Activated naive CD8-positive, alpha-beta T cell treated with anti-CD3 and anti-CD28 coated beads, Interleukin-2, amount 50 U/mL, for 24 hours (primary cell): ENCODE measurements at regions not wholly inside any gene's neighbourhood (a gene's known extent, or its start where the extent isn't known, plus 50 kb on each side); places are given as distances from the start of the nearest gene placed in this dataset.
A peak's percentile ranks its signal among the peaks of the same experiment; 100 is the strongest.
"Not testable (repeated sequence)": the region's sequence is repeated elsewhere in the genome, so short reads cannot be mapped to it uniquely, and the experiment has no call there.

ENCODE experiments used
- ATAC-seq: fragments of 150-1000 bp; cut with Tn5 transposase; one replicate; pipeline ENCODE4 v1.10.0; 2021
- DNase-seq: peaks from one replicate; pipeline ENCODE4 v3.0.0; 2021
- H3K27ac Mint-ChIP-seq: one replicate; pipeline ENCODE4 v1.8.0; 2021; ENCODE audit warnings: mild to moderate bottlenecking, mixed read lengths
- H3K27me3 Mint-ChIP-seq: one replicate; pipeline ENCODE4 v1.8.0; 2021; ENCODE audit warnings: mixed read lengths
- H3K36me3 Mint-ChIP-seq: one replicate; pipeline ENCODE4 v1.8.0; 2021; ENCODE audit warnings: low read depth, mixed read lengths
- H3K4me1 Mint-ChIP-seq: one replicate; pipeline ENCODE4 v1.8.0; 2021; ENCODE audit warnings: mixed read lengths
- H3K4me3 Mint-ChIP-seq: one replicate; pipeline ENCODE4 v1.8.0; 2021; ENCODE audit warnings: mild to moderate bottlenecking, moderate library complexity, mixed read lengths
- H3K9me3 Mint-ChIP-seq: one replicate; pipeline ENCODE4 v1.8.0; 2021; ENCODE audit warnings: mixed read lengths

DNA sequence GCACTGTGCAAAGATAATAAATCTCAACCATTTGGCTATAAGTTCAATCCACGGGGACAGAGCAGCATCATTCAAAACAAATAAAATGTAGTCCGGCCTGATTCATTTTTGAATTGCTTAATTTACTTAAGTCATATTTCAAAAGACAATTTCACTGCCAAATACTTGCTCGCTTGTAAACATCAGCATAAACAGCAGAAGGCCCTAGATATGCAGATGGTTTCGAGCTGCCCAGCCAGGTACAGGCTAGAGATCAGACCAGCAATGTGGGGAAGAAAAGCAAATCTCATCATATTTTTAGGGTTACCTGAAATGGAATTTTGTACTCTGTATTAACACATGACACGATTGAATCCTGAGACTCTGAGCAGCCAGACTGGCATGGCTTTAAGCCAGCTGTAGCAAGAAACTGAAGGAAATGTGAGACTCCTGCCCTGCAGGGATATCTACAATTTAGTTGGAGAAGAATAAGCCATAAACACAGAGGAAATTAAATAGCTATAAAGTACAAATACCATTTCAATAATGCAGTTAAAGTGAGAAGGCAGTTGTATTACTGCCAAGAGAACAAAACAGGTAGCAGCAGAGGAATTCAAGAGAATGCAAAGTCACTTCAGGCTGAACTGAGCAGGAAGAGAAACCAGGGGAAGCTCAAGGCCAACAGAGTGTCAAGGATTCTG lies 440.3 kb downstream of the ETS1 start:
- H3K27ac Mint-ChIP-seq = no peak overlapping the region
- DNase-seq = no peak

DNA sequence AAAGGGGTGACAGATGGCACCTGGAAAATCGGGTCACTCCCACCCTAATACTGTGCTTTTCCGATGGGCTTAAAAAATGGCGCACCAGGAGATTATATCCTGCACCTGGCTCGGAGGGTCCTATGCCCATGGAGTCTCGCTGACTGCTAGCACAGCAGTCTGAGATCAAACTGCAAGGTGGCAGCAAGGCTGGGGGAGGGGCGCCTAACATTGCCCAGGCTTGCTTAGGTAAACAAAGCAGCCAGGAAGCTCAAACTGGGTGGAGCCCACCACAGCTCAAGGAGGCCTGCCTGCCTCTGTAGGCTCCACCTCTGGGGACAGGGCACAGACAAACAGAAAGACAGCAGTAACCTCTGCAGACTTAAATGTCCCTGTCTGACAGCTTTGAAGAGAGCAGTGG lies 447.1 kb downstream of the ETS1 start:
- DNase-seq, H3K4me3 Mint-ChIP-seq, H3K9me3 Mint-ChIP-seq, H3K4me1 Mint-ChIP-seq, ATAC-seq, H3K36me3 Mint-ChIP-seq, H3K27me3 Mint-ChIP-seq, H3K27ac Mint-ChIP-seq: not testable (repeated sequence)

More for the DNA sequence above, 440.3 kb downstream of the ETS1 start:
- ATAC-seq = no peak
- no peaks in the 10 kb centered on the region for H3K27me3 Mint-ChIP-seq
- H3K4me1 Mint-ChIP-seq = no peaks in the 10 kb centered on the region
- no peak overlapping the region for H3K4me3 Mint-ChIP-seq
- no peaks in the 10 kb centered on the region for H3K9me3 Mint-ChIP-seq
- no peaks in the 10 kb centered on the region for H3K36me3 Mint-ChIP-seq

- Mint-ChIP-seq H3K27me3 (no peaks in the 10 kb centered on the region), H3K9me3 (peaks cover 5% of the 10 kb centered on the region), H3K4me3 (no peak overlapping the region), H3K4me1 (no peaks in the 10 kb centered on the region), H3K36me3 (no peaks in the 10 kb centered on the region), H3K27ac (no peak overlapping the region)
- ATAC-seq (no peak), DNase-seq (no peak)
These were observed 451.9 kb downstream of the ETS1 start for GRCh38 chr11:128135451-128135850.

DNA sequence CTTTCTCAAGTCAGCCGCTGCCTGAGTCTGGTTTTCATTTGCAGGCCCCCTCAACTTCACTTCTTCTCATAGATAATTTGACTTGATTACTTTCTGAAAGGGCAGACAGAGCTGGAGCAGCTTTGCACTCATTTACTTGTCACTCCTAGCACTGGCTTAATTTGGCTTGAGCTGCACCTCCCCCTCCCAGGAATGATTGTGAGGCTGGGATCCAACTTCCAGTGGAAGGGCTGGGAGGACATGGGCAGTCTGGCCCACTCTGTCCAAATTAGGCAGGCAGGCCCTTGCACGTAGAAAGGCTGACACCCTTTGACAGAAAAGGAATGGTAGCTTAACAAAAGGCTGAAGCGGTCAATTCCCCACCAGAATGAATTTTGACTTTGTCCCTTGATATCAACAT lies 453.9 kb downstream of the ETS1 start:
- ATAC-seq = no peak
- Mint-ChIP-seq H3K9me3 (no peaks in the 10 kb centered on the region), H3K27ac (no peak overlapping the region), H3K4me3 (no peak overlapping the region), H3K36me3 (no peaks in the 10 kb centered on the region), H3K27me3 (no peaks in the 10 kb centered on the region), H3K4me1 (no peaks in the 10 kb centered on the region)
- no peak for DNase-seq

DNA sequence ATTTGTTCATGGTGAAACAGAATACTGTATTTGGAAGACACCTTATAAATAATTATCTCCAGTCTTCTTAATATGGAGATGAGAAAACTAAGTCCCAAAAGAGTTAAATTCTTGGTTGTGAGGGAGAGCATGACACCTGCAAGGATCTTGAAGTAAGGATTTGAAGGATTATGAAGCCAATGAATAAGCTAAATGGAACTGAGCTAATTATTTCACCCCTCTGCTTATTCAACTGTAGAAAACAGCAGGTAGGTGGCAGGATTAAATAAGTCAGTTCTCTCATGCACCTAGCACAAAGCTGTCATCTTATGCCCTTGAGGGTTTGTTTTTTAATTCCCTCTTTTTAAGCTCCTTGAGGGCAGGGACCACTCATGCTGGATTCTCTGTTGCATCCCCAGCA lies 457.3 kb downstream of the ETS1 start:
- Mint-ChIP-seq H3K36me3 (no peaks in the 10 kb centered on the region), H3K27me3 (no peaks in the 10 kb centered on the region), H3K27ac (no peak overlapping the region), H3K4me1 (no peaks in the 10 kb centered on the region), H3K4me3 (no peak overlapping the region), H3K9me3 (no peaks in the 10 kb centered on the region)
- ATAC-seq = no peak
- DNase-seq = no peak

DNA sequence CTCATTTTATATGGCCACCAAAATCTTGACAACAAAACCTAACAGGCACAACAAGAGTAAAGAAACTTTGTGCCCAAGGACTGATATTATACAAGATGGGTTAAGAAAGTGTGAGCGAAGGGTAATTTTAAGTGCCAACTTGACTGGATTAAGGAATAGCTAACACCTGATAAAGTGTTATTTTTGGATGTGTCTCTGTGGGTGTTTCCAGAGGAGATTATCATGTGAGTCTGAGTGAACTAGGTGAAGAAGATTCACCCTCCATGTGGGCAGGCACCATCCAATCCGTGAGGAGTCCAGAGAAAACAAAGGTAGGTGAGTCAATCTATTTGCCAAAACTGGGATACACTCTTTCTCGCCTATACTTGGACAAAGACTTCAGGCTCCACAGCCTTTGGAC lies 461.6 kb downstream of the ETS1 start:
- Mint-ChIP-seq H3K9me3 (no peaks in the 10 kb centered on the region), H3K27ac (no peak overlapping the region), H3K36me3 (no peaks in the 10 kb centered on the region), H3K27me3 (no peaks in the 10 kb centered on the region), H3K4me1 (no peaks in the 10 kb centered on the region), H3K4me3 (no peak overlapping the region)
- DNase-seq (no peak), ATAC-seq (no peak)

GRCh38 chr11:128116885-128117284 lies 470.5 kb downstream of the ETS1 start:
- Mint-ChIP-seq H3K36me3 (peaks cover 3% of the 10 kb centered on the region), H3K9me3 (no peaks in the 10 kb centered on the region), H3K27ac (no peak overlapping the region), H3K27me3 (peaks cover 2% of the 10 kb centered on the region), H3K4me1 (peaks cover 1% of the 10 kb centered on the region), H3K4me3 (no peak overlapping the region)
- DNase-seq (no peak), ATAC-seq (no peak)

DNA sequence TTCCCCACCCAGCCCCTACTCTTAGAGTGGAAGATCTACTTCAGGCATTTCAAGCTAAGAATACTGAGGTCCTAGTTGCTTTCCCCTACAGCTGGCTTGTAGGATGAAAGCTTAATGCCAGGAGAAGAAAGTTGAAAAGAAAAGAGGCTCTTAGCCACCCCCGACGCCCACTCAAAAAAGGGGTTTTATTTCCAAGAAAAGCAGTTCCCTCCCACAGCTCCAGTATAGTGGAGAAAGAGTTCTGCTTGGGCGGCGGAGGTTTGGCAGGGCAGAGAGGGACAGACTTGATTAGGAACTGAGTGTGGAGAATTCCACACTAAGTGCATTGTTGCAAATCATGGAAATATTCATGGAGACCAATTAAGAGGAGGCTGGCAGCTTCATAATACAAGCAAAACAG lies 470.9 kb downstream of the ETS1 start:
- H3K36me3 Mint-ChIP-seq = peaks cover 3% of the 10 kb centered on the region
- DNase-seq (no peak), ATAC-seq (no peak)
- peaks cover 2% of the 10 kb centered on the region for H3K27me3 Mint-ChIP-seq
- peaks cover 1% of the 10 kb centered on the region for H3K4me1 Mint-ChIP-seq
- H3K27ac Mint-ChIP-seq = no peak overlapping the region
- no peak overlapping the region for H3K4me3 Mint-ChIP-seq
- H3K9me3 Mint-ChIP-seq = no peaks in the 10 kb centered on the region

- H3K4me1 Mint-ChIP-seq = peaks cover 24% of the 10 kb centered on the region
- peaks cover 10% of the 10 kb centered on the region for H3K27me3 Mint-ChIP-seq
- peak; percentile 24 for ATAC-seq
- H3K9me3 Mint-ChIP-seq = peaks cover 14% of the 10 kb centered on the region
- H3K36me3 Mint-ChIP-seq = peaks cover 9% of the 10 kb centered on the region
- no peak overlapping the region for H3K27ac Mint-ChIP-seq
- H3K4me3 Mint-ChIP-seq = no peak overlapping the region
- no peak for DNase-seq
These were observed 481.4 kb downstream of the ETS1 start for GRCh38 chr11:128105950-128106349.

- peaks cover 14% of the 10 kb centered on the region for H3K9me3 Mint-ChIP-seq
- no peak for ATAC-seq
- peaks cover 24% of the 10 kb centered on the region for H3K4me1 Mint-ChIP-seq
- DNase-seq = no peak
- peaks cover 9% of the 10 kb centered on the region for H3K36me3 Mint-ChIP-seq
- H3K4me3 Mint-ChIP-seq = no peak overlapping the region
- H3K27me3 Mint-ChIP-seq = peaks cover 10% of the 10 kb centered on the region
- no peak overlapping the region for H3K27ac Mint-ChIP-seq
These were observed 481.8 kb downstream of the ETS1 start for GRCh38 chr11:128105511-128105910.

DNA sequence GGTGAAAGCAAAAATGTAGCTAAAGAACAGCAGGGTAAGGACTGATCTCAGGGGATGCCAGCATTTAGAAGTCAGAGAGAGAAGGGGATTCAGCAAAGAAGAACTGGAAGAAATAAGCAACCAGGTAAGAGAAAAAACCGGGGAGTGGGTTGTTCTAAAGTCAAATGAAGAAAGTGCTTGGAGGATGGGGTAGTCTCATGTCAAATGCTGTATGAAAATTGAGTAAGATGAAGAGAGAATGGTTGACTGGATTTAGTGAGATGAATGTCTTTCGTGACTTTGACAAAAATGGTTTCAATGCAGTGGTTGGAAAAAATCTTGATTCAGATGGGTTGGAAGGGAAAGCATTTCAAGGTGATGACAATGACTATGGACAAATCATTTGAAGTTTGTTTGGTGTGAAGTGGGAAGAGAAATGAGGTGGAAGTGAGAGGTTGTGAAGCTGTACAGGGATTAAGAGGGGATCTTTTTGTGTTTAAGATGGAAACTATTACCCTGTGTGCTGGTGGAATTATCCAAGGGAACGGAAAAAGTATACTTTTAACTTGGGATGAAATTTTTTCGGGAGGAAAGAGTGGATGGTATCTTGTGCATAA lies 484.0 kb downstream of the ETS1 start:
- Mint-ChIP-seq H3K27ac (peak overlapping the region; percentile 62), H3K36me3 (peaks cover 8% of the 10 kb centered on the region), H3K27me3 (peaks cover 7% of the 10 kb centered on the region), H3K9me3 (peaks cover 12% of the 10 kb centered on the region), H3K4me3 (peak overlapping the region; percentile 20), H3K4me1 (peaks cover 39% of the 10 kb centered on the region)
- DNase-seq (no peak), ATAC-seq (peak; percentile 44)

DNA sequence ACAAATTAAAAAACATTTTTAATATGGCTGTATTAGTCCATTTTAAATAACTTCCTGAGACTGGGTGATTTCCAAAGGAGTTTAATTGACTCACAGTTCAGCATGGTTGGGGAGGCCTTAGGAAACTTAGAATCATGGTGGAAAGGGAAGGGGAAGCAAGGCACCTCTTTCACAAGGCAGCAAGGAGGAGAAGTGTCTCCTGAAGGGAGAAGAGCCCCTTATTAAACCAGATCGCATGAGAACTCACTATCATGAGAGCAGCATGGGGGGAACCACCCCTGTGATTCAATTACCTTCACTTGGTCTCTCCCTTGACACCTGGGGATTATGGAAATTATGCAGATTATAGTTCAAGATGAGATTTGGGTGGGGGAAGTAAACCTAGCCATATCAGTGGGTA lies 488.6 kb downstream of the ETS1 start:
- H3K27ac Mint-ChIP-seq = peak overlapping the region; percentile 56

DNA sequence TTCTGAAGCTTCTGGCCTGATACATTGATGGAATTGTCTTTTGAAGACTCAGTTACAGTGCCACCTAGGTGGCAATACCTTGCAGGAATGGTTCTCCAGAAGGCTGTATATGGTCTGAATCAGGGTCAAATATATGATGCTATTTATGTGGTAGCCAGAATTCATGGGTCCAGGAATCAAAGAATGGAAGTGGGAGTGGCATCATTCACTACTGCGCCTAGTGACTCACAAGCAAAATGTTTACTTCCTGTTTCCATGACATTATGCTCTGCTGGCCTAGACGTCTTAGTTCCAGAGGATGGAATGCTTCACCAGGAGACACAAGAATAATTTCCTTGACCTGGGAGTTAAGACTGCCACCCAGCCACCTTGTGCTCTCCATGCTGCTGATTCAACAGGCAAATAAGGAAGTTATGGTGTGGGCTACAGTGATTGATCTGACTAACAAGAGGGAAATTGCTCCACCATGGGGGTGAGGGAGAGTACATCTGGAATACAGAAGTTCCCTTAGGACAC lies 491.8 kb downstream of the ETS1 start:
- H3K27ac Mint-ChIP-seq = no peak overlapping the region
- H3K27me3 Mint-ChIP-seq = no peaks in the 10 kb centered on the region
- no peak for ATAC-seq
- peaks cover 2% of the 10 kb centered on the region for H3K36me3 Mint-ChIP-seq
- H3K9me3 Mint-ChIP-seq = peaks cover 11% of the 10 kb centered on the region
- no peak overlapping the region for H3K4me3 Mint-ChIP-seq
- no peak for DNase-seq
- H3K4me1 Mint-ChIP-seq = peaks cover 39% of the 10 kb centered on the region

More for the DNA sequence above, 488.6 kb downstream of the ETS1 start:
- DNase-seq (peak; percentile 13), ATAC-seq (peak; percentile 83)
- Mint-ChIP-seq H3K4me3 (no peak overlapping the region), H3K27me3 (peaks cover 3% of the 10 kb centered on the region), H3K4me1 (peaks cover 49% of the 10 kb centered on the region), H3K9me3 (peaks cover 9% of the 10 kb centered on the region), H3K36me3 (peaks cover 3% of the 10 kb centered on the region)

GRCh38 chr11:128093689-128094088 lies 493.7 kb downstream of the ETS1 start:
- H3K27me3 Mint-ChIP-seq = no peaks in the 10 kb centered on the region
- H3K9me3 Mint-ChIP-seq = peaks cover 19% of the 10 kb centered on the region
- peaks cover 25% of the 10 kb centered on the region for H3K4me1 Mint-ChIP-seq
- ATAC-seq (peak; percentile 52), DNase-seq (no peak)
- no peak overlapping the region for H3K4me3 Mint-ChIP-seq
- peaks cover 10% of the 10 kb centered on the region for H3K36me3 Mint-ChIP-seq
- H3K27ac Mint-ChIP-seq = no peak overlapping the region

GRCh38 chr11:128089962-128090361 lies 497.4 kb downstream of the ETS1 start:
- Mint-ChIP-seq H3K27ac (no peak overlapping the region), H3K4me3 (no peak overlapping the region), H3K9me3 (peaks cover 19% of the 10 kb centered on the region), H3K36me3 (peaks cover 10% of the 10 kb centered on the region), H3K4me1 (peaks cover 30% of the 10 kb centered on the region), H3K27me3 (no peaks in the 10 kb centered on the region)
- DNase-seq = no peak
- no peak for ATAC-seq
